ENCODE measurements at regions not wholly inside any gene's neighbourhood (a gene's known extent, or its start where the extent isn't known, plus 50 kb on each side); places are given as distances from the start of the nearest gene placed in this dataset.
A peak's percentile ranks its signal among the peaks of the same experiment; 100 is the strongest.
"Not testable (repeated sequence)": the region's sequence is repeated elsewhere in the genome, so short reads cannot be mapped to it uniquely, and the experiment has no call there.

DNA sequence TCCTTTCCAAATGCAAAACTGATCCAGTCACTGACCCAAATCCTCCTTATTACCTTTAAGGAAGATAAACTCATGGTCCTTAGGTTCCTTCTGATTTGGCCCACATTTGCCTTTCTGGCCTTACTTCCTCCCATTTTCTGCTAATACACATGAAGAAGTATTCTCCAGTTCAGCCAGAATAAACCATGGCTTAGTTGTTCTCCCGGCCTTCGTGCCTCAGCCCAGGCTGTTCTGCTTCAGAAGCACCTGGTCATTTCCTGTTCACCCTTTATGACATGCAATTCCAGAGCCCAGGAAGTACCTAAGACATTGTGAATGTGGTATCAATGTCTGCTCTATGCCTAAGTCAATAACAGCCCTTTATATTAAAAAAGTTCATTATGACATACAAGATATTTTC, 4790.1 kb upstream of the OR11H1 start:
- ATAC-seq; H3K9me3 ChIP-seq; intact Hi-C loops (cut with DNase I); DNase-seq; H3K4me3 ChIP-seq; FAIRE-seq; H3K4me1 ChIP-seq; H3K27me3 ChIP-seq; H3K36me3 ChIP-seq; H3K27ac ChIP-seq: not testable (repeated sequence)
- WGBS, 2 donors: 63 to 68% methylated on average over 2 of the region's 2 CpGs

GRCh38 chr22:10741210-10741609, 4786.8 kb upstream of the OR11H1 start:
- peak in 1 of 6 donors; percentile 86 for DNase-seq
- no peaks in the 10 kb centered on the region for H3K4me1 ChIP-seq
- no peaks in the 10 kb centered on the region for H3K27me3 ChIP-seq
- no peaks in the 10 kb centered on the region for H3K36me3 ChIP-seq
- no peak overlapping the region for H3K4me3 ChIP-seq
- 58 to 60% methylated on average over 26 to 30 of the region's 30 CpGs for WGBS, 2 donors
- no peak overlapping the region for H3K27ac ChIP-seq
- TF ChIP-seq, protein P1, sequence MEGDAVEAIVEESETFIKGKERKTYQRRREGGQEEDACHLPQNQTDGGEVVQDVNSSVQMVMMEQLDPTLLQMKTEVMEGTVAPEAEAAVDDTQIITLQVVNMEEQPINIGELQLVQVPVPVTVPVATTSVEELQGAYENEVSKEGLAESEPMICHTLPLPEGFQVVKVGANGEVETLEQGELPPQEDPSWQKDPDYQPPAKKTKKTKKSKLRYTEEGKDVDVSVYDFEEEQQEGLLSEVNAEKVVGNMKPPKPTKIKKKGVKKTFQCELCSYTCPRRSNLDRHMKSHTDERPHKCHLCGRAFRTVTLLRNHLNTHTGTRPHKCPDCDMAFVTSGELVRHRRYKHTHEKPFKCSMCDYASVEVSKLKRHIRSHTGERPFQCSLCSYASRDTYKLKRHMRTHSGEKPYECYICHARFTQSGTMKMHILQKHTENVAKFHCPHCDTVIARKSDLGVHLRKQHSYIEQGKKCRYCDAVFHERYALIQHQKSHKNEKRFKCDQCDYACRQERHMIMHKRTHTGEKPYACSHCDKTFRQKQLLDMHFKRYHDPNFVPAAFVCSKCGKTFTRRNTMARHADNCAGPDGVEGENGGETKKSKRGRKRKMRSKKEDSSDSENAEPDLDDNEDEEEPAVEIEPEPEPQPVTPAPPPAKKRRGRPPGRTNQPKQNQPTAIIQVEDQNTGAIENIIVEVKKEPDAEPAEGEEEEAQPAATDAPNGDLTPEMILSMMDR (IDR thresholded peaks at IDR 0.05): no peak
- FAIRE-seq: no peak
- ATAC-seq: no peak
- no peaks in the 10 kb centered on the region for H3K9me3 ChIP-seq
- intact Hi-C loops (cut with DNase I): no loop called here

GRCh38 chr22:10741776-10742630, 4786.0 kb upstream of the OR11H1 start:
- WGBS, 2 donors: 58 to 62% methylated on average over 76 of the region's 76 CpGs
- H3K4me3 ChIP-seq; H3K36me3 ChIP-seq; H3K9me3 ChIP-seq; H3K27me3 ChIP-seq; H3K4me1 ChIP-seq; intact Hi-C loops (cut with DNase I); FAIRE-seq; H3K27ac ChIP-seq: not testable (repeated sequence)
- DNase-seq: peak in 3 of 6 donors; percentile 26 to 88 (median 70)
- peak in 2 of 4 donors; percentile 23 to 53 for ATAC-seq

GRCh38 chr22:10746382-10746781, 4781.6 kb upstream of the OR11H1 start:
- H3K27me3 ChIP-seq; H3K27ac ChIP-seq; DNase-seq; H3K4me1 ChIP-seq; H3K4me3 ChIP-seq; FAIRE-seq; H3K9me3 ChIP-seq; ATAC-seq; H3K36me3 ChIP-seq; intact Hi-C loops (cut with DNase I): not testable (repeated sequence)
- WGBS, 2 donors: 58 to 68% methylated on average over 5 of the region's 5 CpGs

DNA sequence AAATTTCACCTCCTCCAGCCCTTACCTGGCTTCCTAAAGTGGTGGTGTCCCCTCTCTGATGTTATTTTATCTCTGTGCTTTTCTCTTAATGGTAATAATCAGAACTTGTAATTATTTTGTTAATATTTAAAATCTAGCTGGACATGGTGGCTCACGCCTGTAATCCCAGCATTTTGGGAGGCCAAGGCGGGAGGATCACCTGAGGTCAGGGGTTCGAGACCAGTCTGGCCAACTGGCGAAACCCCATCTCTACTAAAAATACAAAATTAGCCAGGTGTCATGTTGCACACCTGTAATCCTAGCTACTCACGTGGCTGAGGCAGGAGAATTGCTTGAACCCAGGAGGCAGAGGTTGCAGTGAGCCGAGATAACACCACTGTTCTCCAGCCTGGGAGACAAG, 4780.8 kb upstream of the OR11H1 start:
- H3K36me3 ChIP-seq; H3K4me1 ChIP-seq; H3K27me3 ChIP-seq; FAIRE-seq; H3K27ac ChIP-seq; ATAC-seq; H3K4me3 ChIP-seq; H3K9me3 ChIP-seq; intact Hi-C loops (cut with DNase I): not testable (repeated sequence)
- DNase-seq: peak in 1 of 6 donors; percentile 32
- 30 to 48% methylated on average over 6 of the region's 6 CpGs for WGBS, 2 donors

GRCh38 chr22:10748751-10749150, 4779.2 kb upstream of the OR11H1 start:
- H3K36me3 ChIP-seq; H3K27me3 ChIP-seq; H3K27ac ChIP-seq; intact Hi-C loops (cut with DNase I); FAIRE-seq; H3K4me1 ChIP-seq; ATAC-seq; H3K9me3 ChIP-seq; DNase-seq; H3K4me3 ChIP-seq: not testable (repeated sequence)

DNA sequence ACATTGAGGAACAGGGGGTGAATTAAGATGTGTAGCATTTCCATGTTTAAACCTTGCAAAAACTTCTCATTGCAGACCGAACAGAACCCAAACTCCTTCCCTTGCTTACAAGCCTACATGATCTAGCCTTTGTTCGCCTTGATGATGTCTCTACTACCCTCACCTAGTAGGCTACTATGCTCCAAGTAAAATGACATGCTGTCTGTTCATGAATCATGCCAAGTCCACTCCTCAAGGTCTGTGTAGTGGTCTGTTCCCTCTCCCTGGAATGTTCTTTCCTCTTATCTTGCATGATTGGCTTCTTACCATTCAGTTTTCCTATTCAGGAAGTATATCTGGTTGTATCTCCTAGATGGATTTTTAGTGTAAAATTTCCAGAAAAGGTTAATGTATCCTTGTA, 4778.6 kb upstream of the OR11H1 start:
- H3K9me3 ChIP-seq; H3K27ac ChIP-seq; H3K4me3 ChIP-seq; H3K27me3 ChIP-seq; intact Hi-C loops (cut with DNase I); H3K36me3 ChIP-seq; H3K4me1 ChIP-seq; DNase-seq; FAIRE-seq: not testable (repeated sequence)
- 27 to 29% methylated on average over 2 of the region's 2 CpGs for whole genome bisulfite sequencing, 2 donors
- peak in 2 of 4 donors; percentile 32 to 53 for ATAC-seq

- not testable (repeated sequence) for DNase-seq
These were observed 4774.4 kb upstream of the OR11H1 start for GRCh38 chr22:10753566-10753965.

DNA sequence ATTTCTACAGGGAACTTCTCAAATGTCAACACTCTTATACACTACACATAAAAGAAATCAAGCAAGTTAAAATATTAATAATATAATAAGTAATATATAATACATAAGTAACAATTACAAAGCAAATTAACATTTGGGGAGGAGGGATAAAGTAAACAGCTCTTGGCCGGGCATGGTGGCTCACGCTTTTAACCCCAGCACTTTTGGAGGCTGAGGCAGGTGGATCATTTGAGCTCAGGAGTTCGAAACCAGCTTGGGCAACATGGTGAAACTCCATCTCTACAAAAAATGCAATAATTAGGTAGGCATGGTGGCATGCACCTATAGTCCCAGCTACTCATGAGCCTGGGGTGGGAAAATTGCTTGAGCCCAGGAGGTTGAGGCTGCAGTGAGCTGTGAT, 4772.6 kb upstream of the OR11H1 start:
- ATAC-seq; H3K9me3 ChIP-seq; H3K27ac ChIP-seq; H3K36me3 ChIP-seq; FAIRE-seq; H3K4me3 ChIP-seq; DNase-seq; intact Hi-C loops (cut with DNase I); H3K4me1 ChIP-seq; H3K27me3 ChIP-seq: not testable (repeated sequence)
- WGBS, 2 donors: 29 to 35% methylated on average over 3 of the region's 3 CpGs

More at GRCh38 chr22:10753566-10753965, 4774.4 kb upstream of the OR11H1 start:
- intact Hi-C loops (cut with DNase I); H3K27ac ChIP-seq; H3K4me1 ChIP-seq; FAIRE-seq; H3K36me3 ChIP-seq; H3K27me3 ChIP-seq; H3K9me3 ChIP-seq; H3K4me3 ChIP-seq: not testable (repeated sequence)
- ATAC-seq: peak in 2 of 4 donors; percentile 12 to 17
- WGBS, 2 donors: 33 to 38% methylated on average over 1 of the region's 1 CpG

GRCh38 chr22:10760418-10760817, 4767.6 kb upstream of the OR11H1 start:
- DNase-seq; H3K27ac ChIP-seq; H3K4me3 ChIP-seq; H3K36me3 ChIP-seq; H3K27me3 ChIP-seq; FAIRE-seq; H3K4me1 ChIP-seq; intact Hi-C loops (cut with DNase I); H3K9me3 ChIP-seq: not testable (repeated sequence)
- 28 to 31% methylated on average over 5 of the region's 5 CpGs for WGBS, 2 donors
- peak in 1 of 4 donors; percentile 15 for ATAC-seq

GRCh38 chr22:10766320-10766719, 4761.7 kb upstream of the OR11H1 start:
- H3K27me3 ChIP-seq; H3K36me3 ChIP-seq; H3K4me3 ChIP-seq; H3K9me3 ChIP-seq; intact Hi-C loops (cut with DNase I); H3K4me1 ChIP-seq; FAIRE-seq; H3K27ac ChIP-seq; DNase-seq: not testable (repeated sequence)
- ATAC-seq: peak in 1 of 4 donors; percentile 19
- WGBS, 2 donors: 47 to 54% methylated on average over 1 of the region's 1 CpG
